ENCODE measurements at regions not wholly inside any gene's neighbourhood (a gene's known extent, or its start where the extent isn't known, plus 50 kb on each side); places are given as distances from the start of the nearest gene placed in this dataset.

DNA sequence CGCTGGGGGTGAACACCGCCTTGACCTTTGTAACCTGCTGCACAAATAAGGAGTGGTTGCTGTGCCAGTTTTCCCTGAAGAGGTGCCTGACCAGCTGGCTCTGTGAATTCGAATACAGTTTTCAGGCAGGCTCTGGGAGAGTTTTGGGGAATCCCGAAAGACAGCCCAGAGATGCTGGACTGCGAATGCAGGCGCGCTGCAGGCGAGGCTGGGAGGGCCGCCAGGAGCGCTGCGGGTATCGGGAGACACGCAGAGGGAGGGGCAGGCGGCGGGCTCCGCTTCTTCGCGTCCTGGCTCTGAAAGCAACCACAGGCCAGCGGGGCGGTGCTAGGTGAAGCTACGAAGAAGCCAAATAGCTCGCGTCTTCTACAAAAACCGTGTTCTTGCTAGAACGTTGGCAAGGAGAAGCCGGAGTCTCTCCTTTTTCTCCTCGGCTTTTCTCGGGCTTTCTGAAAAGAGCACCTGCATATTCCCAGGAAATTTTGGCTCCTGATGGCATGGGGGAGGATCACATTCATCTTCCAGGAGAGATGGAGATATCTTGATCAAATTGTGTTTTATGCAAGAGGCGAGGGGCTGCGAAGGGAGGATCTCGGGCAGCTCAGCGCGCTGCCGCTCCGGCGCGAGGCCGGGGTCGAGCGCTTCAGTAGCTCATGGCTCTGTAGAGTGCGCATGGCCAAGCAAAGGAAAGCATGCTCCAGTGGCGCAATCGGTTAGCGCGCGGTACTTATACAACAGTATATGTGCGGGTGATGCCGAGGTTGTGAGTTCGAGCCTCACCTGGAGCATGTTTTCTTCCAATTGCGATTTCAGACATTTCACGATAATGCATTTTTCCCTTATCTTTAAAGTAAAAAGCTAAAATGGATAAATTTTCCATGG, 158.1 kb upstream of the ZNF184 start:
- no peak for DNase-seq (ENCODE audit: low read depth)
- H3K4me3 ChIP-seq (ENCODE audit: low read depth, low read length): no peak overlapping the region
- TF ChIP-seq POLR2A (IDR thresholded peaks at IDR 0.05; ENCODE audit: extremely low read depth, insufficient read length) (no peak), MYC (IDR thresholded peaks at IDR 0.05; ENCODE audit: low read depth, low read length) (no peak)
- TF ChIP-seq, protein P1, sequence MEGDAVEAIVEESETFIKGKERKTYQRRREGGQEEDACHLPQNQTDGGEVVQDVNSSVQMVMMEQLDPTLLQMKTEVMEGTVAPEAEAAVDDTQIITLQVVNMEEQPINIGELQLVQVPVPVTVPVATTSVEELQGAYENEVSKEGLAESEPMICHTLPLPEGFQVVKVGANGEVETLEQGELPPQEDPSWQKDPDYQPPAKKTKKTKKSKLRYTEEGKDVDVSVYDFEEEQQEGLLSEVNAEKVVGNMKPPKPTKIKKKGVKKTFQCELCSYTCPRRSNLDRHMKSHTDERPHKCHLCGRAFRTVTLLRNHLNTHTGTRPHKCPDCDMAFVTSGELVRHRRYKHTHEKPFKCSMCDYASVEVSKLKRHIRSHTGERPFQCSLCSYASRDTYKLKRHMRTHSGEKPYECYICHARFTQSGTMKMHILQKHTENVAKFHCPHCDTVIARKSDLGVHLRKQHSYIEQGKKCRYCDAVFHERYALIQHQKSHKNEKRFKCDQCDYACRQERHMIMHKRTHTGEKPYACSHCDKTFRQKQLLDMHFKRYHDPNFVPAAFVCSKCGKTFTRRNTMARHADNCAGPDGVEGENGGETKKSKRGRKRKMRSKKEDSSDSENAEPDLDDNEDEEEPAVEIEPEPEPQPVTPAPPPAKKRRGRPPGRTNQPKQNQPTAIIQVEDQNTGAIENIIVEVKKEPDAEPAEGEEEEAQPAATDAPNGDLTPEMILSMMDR (IDR thresholded peaks at IDR 0.05; ENCODE audit: low read depth, low read length): no peak
- TF ChIP-seq, protein P2, sequence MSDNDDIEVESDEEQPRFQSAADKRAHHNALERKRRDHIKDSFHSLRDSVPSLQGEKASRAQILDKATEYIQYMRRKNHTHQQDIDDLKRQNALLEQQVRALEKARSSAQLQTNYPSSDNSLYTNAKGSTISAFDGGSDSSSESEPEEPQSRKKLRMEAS (IDR thresholded peaks at IDR 0.05; ENCODE audit: low read depth, low read length): no peak

DNA sequence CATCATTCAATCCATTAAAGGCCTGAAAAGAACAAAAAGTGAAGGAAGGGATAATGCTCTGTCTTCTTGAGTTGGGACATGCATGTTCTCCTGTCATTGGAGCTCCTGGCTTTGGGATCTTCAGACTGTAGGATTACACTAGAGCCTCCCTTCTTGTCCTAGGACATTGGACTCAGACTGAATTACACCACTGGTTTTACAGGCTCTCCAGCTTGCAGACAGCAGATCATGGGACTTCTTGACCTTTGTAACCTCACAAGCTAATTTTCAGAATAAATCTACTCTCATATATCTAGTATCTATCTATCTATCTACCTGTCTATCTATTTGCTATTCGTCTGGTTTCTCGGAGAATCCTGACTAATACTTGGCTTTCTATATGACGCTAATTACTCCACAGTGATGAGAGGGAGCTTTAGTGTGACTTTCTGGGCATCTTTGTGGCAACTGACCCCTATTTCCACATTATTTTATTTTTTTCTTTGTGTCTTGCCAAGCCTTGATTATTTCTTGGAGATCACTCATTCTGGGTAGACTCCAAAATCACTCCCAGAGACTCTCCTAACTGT, 151.9 kb upstream of the ZNF184 start:
- DNase-seq (ENCODE audit: low read depth): no peak
- no peak overlapping the region for H3K4me3 ChIP-seq (ENCODE audit: low read depth, low read length)
- TF ChIP-seq, protein P1 (IDR thresholded peaks at IDR 0.05; ENCODE audit: low read depth, low read length): no peak
- TF ChIP-seq, protein P2 (IDR thresholded peaks at IDR 0.05; ENCODE audit: low read depth, low read length): no peak
- TF ChIP-seq POLR2A (IDR thresholded peaks at IDR 0.05; ENCODE audit: extremely low read depth, insufficient read length) (no peak), MYC (IDR thresholded peaks at IDR 0.05; ENCODE audit: low read depth, low read length) (no peak)

DNA sequence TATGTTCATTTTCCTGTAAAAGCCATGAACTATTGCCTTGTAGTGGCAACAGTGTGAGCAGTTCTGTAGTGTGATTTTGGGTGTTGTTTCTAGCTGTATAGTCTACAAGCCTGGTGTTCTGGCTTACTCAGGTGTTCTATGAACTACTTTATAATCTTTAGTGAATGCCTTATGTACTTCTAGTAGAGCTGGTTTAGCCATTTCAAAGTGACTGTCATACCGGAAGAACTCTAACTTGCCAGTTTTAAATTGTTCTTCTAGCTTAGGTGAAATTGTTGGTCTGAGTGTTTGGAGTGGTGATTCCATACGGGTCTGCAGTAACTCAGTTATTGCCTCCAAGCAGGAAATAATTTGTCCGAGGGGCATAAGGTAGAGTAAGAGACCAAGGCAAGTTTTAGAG, 150.2 kb upstream of the ZNF184 start:
- H3K4me3 ChIP-seq (ENCODE audit: low read depth, low read length): no peak overlapping the region
- TF ChIP-seq MYC (IDR thresholded peaks at IDR 0.05; ENCODE audit: low read depth, low read length) (no peak), POLR2A (IDR thresholded peaks at IDR 0.05; ENCODE audit: extremely low read depth, insufficient read length) (no peak)
- TF ChIP-seq, protein P2 (IDR thresholded peaks at IDR 0.05; ENCODE audit: low read depth, low read length): no peak
- TF ChIP-seq, protein P1 (IDR thresholded peaks at IDR 0.05; ENCODE audit: low read depth, low read length): no peak
- no peak for DNase-seq (ENCODE audit: low read depth)

DNA sequence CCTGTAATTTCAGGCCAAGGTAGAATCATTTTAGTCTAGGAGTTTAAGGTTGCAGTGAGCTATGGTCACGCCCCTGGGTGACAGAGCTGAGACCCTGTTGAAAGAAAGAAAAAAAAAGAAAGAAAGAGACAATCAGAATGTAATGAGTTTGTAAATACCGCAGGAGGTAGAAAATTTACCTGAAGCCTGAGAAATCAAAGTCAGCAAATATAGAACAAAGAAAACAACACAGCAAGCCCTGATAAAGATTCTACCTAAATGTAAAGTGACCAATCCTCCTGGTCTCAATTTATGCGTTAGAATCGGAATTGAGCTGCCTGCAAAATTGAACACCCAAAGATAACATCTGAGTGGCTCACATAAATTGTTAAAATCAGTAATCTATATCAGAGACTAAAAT, 146.5 kb upstream of the ZNF184 start:
- TF ChIP-seq, protein P1 (IDR thresholded peaks at IDR 0.05; ENCODE audit: low read depth, low read length): no peak
- no peak overlapping the region for H3K4me3 ChIP-seq (ENCODE audit: low read depth, low read length)

DNA sequence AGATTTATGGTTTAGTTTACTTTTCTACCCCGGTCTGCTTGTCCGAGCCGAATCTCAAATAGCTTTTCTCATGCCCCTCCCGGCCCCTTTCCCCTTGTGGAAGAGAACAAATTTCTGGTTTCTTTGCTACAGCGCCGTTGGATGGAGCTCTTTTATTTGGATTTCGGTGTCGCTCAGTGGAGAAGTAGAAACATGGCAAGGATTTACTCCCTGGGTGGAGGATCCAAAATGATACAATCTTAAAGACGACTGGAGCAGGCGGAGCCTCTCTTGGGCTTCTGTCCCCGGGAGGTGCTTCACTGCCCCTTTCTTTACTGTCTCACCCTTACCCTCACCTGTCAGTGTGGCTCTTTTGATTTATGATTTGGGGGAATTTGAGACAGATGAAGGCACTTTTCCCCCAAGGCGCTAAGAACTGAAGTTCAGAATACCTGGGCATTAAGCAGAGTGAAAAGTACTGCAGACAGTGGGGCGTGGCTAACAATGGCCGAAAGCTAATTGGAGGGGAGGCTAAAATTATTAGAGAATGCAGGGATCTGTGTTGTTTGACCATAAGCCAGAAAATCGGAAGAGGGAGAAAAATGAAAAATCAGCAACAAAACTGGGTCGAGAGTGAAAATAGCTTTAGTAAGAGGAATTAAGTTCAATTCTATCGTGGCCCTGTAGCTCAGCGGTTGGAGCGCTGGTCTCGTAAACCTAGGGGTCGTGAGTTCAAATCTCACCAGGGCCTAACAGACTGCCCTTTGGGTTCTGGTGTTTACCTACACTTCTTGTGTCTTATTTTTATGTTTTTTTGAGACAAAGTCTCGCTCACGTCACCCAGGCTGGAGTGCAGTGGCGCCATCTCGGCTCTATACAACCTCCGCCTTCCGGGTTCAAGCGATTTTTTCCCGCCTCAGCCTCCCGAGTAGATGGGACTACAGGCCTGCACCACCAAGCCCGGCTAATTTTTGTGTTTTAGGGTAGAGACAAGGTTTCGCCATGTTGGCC, 145.1 kb upstream of the ZNF184 start:
- no peak for TF ChIP-seq MYC (IDR thresholded peaks at IDR 0.05; ENCODE audit: low read depth, low read length)
- TF ChIP-seq, protein P2 (IDR thresholded peaks at IDR 0.05; ENCODE audit: low read depth, low read length): no peak
- TF ChIP-seq, protein P1 (IDR thresholded peaks at IDR 0.05; ENCODE audit: low read depth, low read length): no peak
- no peak for TF ChIP-seq POLR2A (IDR thresholded peaks at IDR 0.05; ENCODE audit: extremely low read depth, insufficient read length)
- peak; percentile 51 for DNase-seq (ENCODE audit: low read depth)
- H3K4me3 ChIP-seq (ENCODE audit: low read depth, low read length): peak overlapping the region; percentile 72

More for the DNA sequence above, 146.5 kb upstream of the ZNF184 start:
- no peak for DNase-seq (ENCODE audit: low read depth)

All from NB4 (cell line).